Hepatocyte (in vitro differentiated cells): ENCODE measurements at regions not wholly inside any gene's neighbourhood (a gene's known extent, or its start where the extent isn't known, plus 50 kb on each side); places are given as distances from the start of the nearest gene placed in this dataset.
"Not testable (repeated sequence)": the region's sequence is repeated elsewhere in the genome, so short reads cannot be mapped to it uniquely, and the experiment has no call there.

Source experiments
- DNase-seq: peaks from one replicate; pipeline ENCODE4 v3.0.0-alpha.2; 2016; ENCODE audit warnings: low spot score
- H2AFZ ChIP-seq: fragments of 200-600 bp; sonication (generic); 2 replicates; pipeline ENCODE4 v1.6.0; 2016; ENCODE audit warnings: antibody characterized with exemption, mild to moderate bottlenecking
- H3K27ac ChIP-seq: fragments of 200-600 bp; sonication (generic); 2 replicates; pipeline ENCODE4 v1.5.1; 2016; ENCODE audit warnings: mild to moderate bottlenecking
- H3K27me3 ChIP-seq: fragments of 200-600 bp; sonication (generic); 2 replicates; pipeline ENCODE4 v1.6.1; 2016
- H3K36me3 ChIP-seq: fragments of 200-600 bp; sonication (generic); replicated peaks from 2 replicates; pipeline ENCODE4 v1.5.1; 2016; ENCODE audit warnings: low read depth; ENCODE audit not compliant: insufficient read depth
- H3K4me1 ChIP-seq: fragments of 200-600 bp; sonication (generic); 2 replicates; pipeline ENCODE4 v1.5.1; 2016; ENCODE audit warnings: mild to moderate bottlenecking, moderate library complexity; ENCODE audit not compliant: insufficient read depth
- H3K4me2 ChIP-seq: fragments of 200-600 bp; sonication (generic); 2 replicates; pipeline ENCODE4 v1.6.0; 2016
- H3K4me3 ChIP-seq: fragments of 200-600 bp; sonication (generic); 2 replicates; pipeline ENCODE4 v1.5.1; 2016; ENCODE audit warnings: mild to moderate bottlenecking
- H3K79me2 ChIP-seq: fragments of 200-600 bp; sonication (generic); 2 replicates; pipeline ENCODE4 v1.6.0; 2017; ENCODE audit warnings: mild to moderate bottlenecking
- H3K9me2 ChIP-seq: fragments of 200-600 bp; sonication (generic); replicated peaks from 2 replicates; pipeline ENCODE4 v1.6.0; 2017; ENCODE audit warnings: mild to moderate bottlenecking; ENCODE audit not compliant: insufficient read depth
- H3K9me3 ChIP-seq: fragments of 200-600 bp; sonication (generic); 2 replicates; pipeline ENCODE4 v1.5.1; 2016; ENCODE audit warnings: low read depth, mild to moderate bottlenecking
- H4K20me1 ChIP-seq: fragments of 200-600 bp; sonication (generic); 2 replicates; pipeline ENCODE4 v1.6.0; 2016; ENCODE audit warnings: mild to moderate bottlenecking; ENCODE audit not compliant: insufficient read depth, poor library complexity, severe bottlenecking
- EZH2 ChIP-seq: fragments of 200-600 bp; sonication (generic); IDR thresholded peaks from 2 replicates; pipeline ENCODE4 v1.6.1; 2016; ENCODE audit warnings: antibody characterized with exemption, mild to moderate bottlenecking, borderline replicate concordance
- EZH2phosphoT487 ChIP-seq: fragments of 200-600 bp; sonication (generic); IDR thresholded peaks from one replicate; pipeline ENCODE4 v1.6.1; 2018; ENCODE audit warnings: antibody characterized with exemption, mild to moderate bottlenecking, low read depth, moderate library complexity; ENCODE audit not compliant: unreplicated experiment, severe bottlenecking
- WGBS: methylation state at CpG from one replicate; pipeline ENCODE4 v1.1.6; 2016; ENCODE audit warnings: low lambda C conversion rate; ENCODE audit errors: missing lambda C conversion rate; 5-methylcytosine and 5-hydroxymethylcytosine counted together
- TF ChIP-seq, protein P1 (sequence below): fragments of 200-600 bp; sonication (generic); IDR thresholded peaks from 2 replicates; pipeline ENCODE4 v1.5.1; 2016; ENCODE audit warnings: antibody characterized with exemption, mild to moderate bottlenecking; ENCODE audit not compliant: poor library complexity

DNA sequence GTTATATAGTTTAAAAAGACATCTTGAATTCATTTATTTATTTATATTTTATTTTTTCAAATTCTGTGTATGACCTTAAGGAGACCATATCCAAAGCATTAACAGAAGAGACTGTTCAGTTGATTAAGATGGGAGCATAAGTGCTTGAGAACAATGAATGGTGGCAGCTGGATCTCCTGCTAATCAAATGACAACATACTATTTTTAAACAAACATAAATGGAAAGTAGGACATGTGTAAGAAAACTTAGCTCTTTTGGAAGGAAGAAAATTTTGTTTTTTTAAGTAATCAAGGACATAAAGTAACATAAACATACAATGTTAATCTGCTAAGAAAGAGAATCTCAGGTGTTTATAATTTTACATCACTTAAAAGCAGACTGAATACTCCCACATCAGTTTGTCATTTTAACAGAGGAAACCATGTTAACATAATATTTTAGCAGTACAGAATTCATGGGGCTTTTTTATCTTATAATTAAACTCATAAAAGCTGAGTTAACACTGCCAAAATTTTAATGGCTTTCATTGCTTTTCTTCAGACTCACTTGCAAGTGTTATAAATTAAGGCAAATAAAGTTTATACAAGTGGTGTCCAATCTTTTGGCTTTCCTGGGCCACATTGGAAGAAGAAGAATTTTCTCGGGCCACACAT, 95.1 kb downstream of the MAD2L1 start:
- TF ChIP-seq EZH2phosphoT487 (no peak), EZH2 (no peak)
- TF ChIP-seq, protein P1, sequence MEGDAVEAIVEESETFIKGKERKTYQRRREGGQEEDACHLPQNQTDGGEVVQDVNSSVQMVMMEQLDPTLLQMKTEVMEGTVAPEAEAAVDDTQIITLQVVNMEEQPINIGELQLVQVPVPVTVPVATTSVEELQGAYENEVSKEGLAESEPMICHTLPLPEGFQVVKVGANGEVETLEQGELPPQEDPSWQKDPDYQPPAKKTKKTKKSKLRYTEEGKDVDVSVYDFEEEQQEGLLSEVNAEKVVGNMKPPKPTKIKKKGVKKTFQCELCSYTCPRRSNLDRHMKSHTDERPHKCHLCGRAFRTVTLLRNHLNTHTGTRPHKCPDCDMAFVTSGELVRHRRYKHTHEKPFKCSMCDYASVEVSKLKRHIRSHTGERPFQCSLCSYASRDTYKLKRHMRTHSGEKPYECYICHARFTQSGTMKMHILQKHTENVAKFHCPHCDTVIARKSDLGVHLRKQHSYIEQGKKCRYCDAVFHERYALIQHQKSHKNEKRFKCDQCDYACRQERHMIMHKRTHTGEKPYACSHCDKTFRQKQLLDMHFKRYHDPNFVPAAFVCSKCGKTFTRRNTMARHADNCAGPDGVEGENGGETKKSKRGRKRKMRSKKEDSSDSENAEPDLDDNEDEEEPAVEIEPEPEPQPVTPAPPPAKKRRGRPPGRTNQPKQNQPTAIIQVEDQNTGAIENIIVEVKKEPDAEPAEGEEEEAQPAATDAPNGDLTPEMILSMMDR, result no peak
- no peak for DNase-seq
- no peak overlapping the region for H3K4me2 ChIP-seq
- no peaks in the 10 kb centered on the region for H3K79me2 ChIP-seq
- no peaks in the 10 kb centered on the region for H3K4me1 ChIP-seq
- H3K9me2 ChIP-seq, result no peaks in the 10 kb centered on the region
- H3K9me3 ChIP-seq, result no peaks in the 10 kb centered on the region
- H4K20me1 ChIP-seq, result no peaks in the 10 kb centered on the region
- no peak overlapping the region for H3K27ac ChIP-seq
- no peak overlapping the region for H3K4me3 ChIP-seq
- H3K36me3 ChIP-seq, result no peaks in the 10 kb centered on the region
- H3K27me3 ChIP-seq, result no peaks in the 10 kb centered on the region
- H2AFZ ChIP-seq, result no peak overlapping the region
- WGBS, result 70% methylated on average over 1 of the region's 1 CpG

GRCh38 chr4:119962631-119963030, 104.0 kb downstream of the MAD2L1 start:
- no peaks in the 10 kb centered on the region for H4K20me1 ChIP-seq
- no peaks in the 10 kb centered on the region for H3K9me3 ChIP-seq
- H3K4me1 ChIP-seq, result no peaks in the 10 kb centered on the region
- no peaks in the 10 kb centered on the region for H3K36me3 ChIP-seq
- H3K9me2 ChIP-seq, result no peaks in the 10 kb centered on the region
- DNase-seq, result no peak
- H3K27me3 ChIP-seq, result no peaks in the 10 kb centered on the region
- no peak overlapping the region for H3K4me3 ChIP-seq
- TF ChIP-seq EZH2 (no peak), EZH2phosphoT487 (no peak)
- TF ChIP-seq, protein P1, result no peak
- no peak overlapping the region for H3K27ac ChIP-seq
- H3K79me2 ChIP-seq, result no peaks in the 10 kb centered on the region
- no peak overlapping the region for H3K4me2 ChIP-seq
- no peak overlapping the region for H2AFZ ChIP-seq

- no peaks in the 10 kb centered on the region for H4K20me1 ChIP-seq
- no peaks in the 10 kb centered on the region for H3K9me2 ChIP-seq
- TF ChIP-seq EZH2phosphoT487 (no peak), EZH2 (no peak)
- TF ChIP-seq, protein P1, result no peak
- no peaks in the 10 kb centered on the region for H3K9me3 ChIP-seq
- no peaks in the 10 kb centered on the region for H3K36me3 ChIP-seq
- no peaks in the 10 kb centered on the region for H3K27me3 ChIP-seq
- DNase-seq, result no peak
- H3K4me1 ChIP-seq, result no peaks in the 10 kb centered on the region
- H3K27ac ChIP-seq, result no peak overlapping the region
- H3K4me2 ChIP-seq, result no peak overlapping the region
- H3K79me2 ChIP-seq, result no peaks in the 10 kb centered on the region
- no peak overlapping the region for H3K4me3 ChIP-seq
- no peak overlapping the region for H2AFZ ChIP-seq
Observed at GRCh38 chr4:119958983-119959382, 107.7 kb downstream of the MAD2L1 start.

- no peak overlapping the region for H2AFZ ChIP-seq
- H3K4me3 ChIP-seq, result no peak overlapping the region
- 89% methylated on average over 3 of the region's 3 CpGs for WGBS
- DNase-seq, result no peak
- H3K4me2 ChIP-seq, result no peak overlapping the region
- H3K79me2 ChIP-seq, result no peaks in the 10 kb centered on the region
- no peaks in the 10 kb centered on the region for H4K20me1 ChIP-seq
- TF ChIP-seq, protein P1, result no peak
- H3K27me3 ChIP-seq, result no peaks in the 10 kb centered on the region
- no peak overlapping the region for H3K27ac ChIP-seq
- H3K4me1 ChIP-seq, result no peaks in the 10 kb centered on the region
- no peaks in the 10 kb centered on the region for H3K36me3 ChIP-seq
- H3K9me2 ChIP-seq, result no peaks in the 10 kb centered on the region
- H3K9me3 ChIP-seq, result no peaks in the 10 kb centered on the region
Observed at GRCh38 chr4:119955256-119955655, 111.4 kb downstream of the MAD2L1 start.

DNA sequence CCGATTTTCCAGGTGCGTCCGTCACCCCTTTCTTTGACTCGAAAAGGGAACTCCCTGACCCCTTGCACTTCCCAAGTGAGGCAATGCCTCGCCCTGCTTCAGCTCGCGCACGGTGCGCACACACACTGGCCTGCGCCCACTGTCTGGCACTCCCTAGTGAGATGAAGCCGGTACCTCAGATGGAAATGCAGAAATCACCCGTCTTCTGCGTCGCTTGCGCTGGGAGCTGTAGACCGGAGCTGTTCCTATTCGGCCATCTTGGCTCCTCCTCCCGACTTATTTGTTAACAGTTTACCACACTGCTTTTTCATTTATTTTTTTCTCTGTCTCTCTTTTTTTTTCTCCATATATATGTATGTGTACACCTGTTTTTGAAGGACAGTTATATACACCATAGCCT, 112.2 kb downstream of the MAD2L1 start:
- H3K4me3 ChIP-seq, H3K27me3 ChIP-seq, H3K9me3 ChIP-seq, H3K36me3 ChIP-seq, H3K9me2 ChIP-seq, DNase-seq, H3K4me2 ChIP-seq, H4K20me1 ChIP-seq, H2AFZ ChIP-seq, H3K79me2 ChIP-seq, H3K4me1 ChIP-seq, H3K27ac ChIP-seq: not testable (repeated sequence)
- WGBS, result 93% methylated on average over 17 of the region's 18 CpGs
